A549 (cell line): ENCODE measurements at regions not wholly inside any gene's neighbourhood (a gene's known extent, or its start where the extent isn't known, plus 50 kb on each side); places are given as distances from the start of the nearest gene placed in this dataset.
"Not testable (repeated sequence)": the region's sequence is repeated elsewhere in the genome, so short reads cannot be mapped to it uniquely, and the experiment has no call there.

ENCODE experiments used
- CHD2 ChIP-seq: fragments of 150-350 bp; IDR thresholded peaks from 2 replicates; pipeline ENCODE4 v1.6.1; 2014; ENCODE audit warnings: low read length; ENCODE audit not compliant: partially characterized antibody
- FOSB ChIP-seq: fragments of 250-450 bp; sonication (Bioruptor Pico); IDR thresholded peaks from 2 replicates; pipeline ENCODE4 v1.5.0; 2020; ENCODE audit warnings: mild to moderate bottlenecking, moderate library complexity
- MAZ ChIP-seq: fragments of 150-350 bp; IDR thresholded peaks from 2 replicates; pipeline ENCODE4 v1.6.1; 2014; ENCODE audit warnings: antibody characterized with exemption, low read depth, low read length, borderline replicate concordance
- NR3C1 ChIP-seq: fragments of >200 bp; sonication (Bioruptor Twin); formaldehyde crosslinking; IDR thresholded peaks from 3 replicates; pipeline ENCODE4 v1.6.1; 2017
- POLR2A ChIP-seq: IDR thresholded peaks from 2 replicates; pipeline ENCODE4 v1.6.1; 2012; ENCODE audit warnings: mild to moderate bottlenecking, low read length
- POLR2AphosphoS2 ChIP-seq: conservative IDR thresholded peaks from 2 replicates; pipeline ENCODE4 v1.6.1; 2012; ENCODE audit warnings: low read length, improper control_type of control experiment, inconsistent platforms
- RFX5 ChIP-seq: fragments of 450-650 bp; IDR thresholded peaks from 2 replicates; pipeline ENCODE4 v1.7.1; 2014; ENCODE audit warnings: antibody characterized with exemption, mild to moderate bottlenecking, moderate library complexity
- RNF2 ChIP-seq: fragments of 200-600 bp; sonication (generic); IDR thresholded peaks from 2 replicates; pipeline ENCODE4 v1.6.1; 2016; ENCODE audit warnings: low read depth, mild to moderate bottlenecking, antibody characterized with exemption, moderate library complexity, borderline replicate concordance
- ZC3H11A ChIP-seq: fragments of 450-650 bp; IDR thresholded peaks from 2 replicates; pipeline ENCODE4 v1.6.1; 2014; ENCODE audit warnings: antibody characterized with exemption, mild to moderate bottlenecking
- TF ChIP-seq, protein P1 (sequence below): fragments of >200 bp; sonication (Bioruptor Twin); formaldehyde crosslinking; IDR thresholded peaks from 3 replicates; pipeline ENCODE4 v1.5.1; 2016
- TF ChIP-seq, protein P2 (sequence below): fragments of 250-450 bp; sonication (Bioruptor Pico); IDR thresholded peaks from 2 replicates; pipeline ENCODE4 v1.5.0; 2021; ENCODE audit warnings: mild to moderate bottlenecking, moderate library complexity, borderline replicate concordance
- TF ChIP-seq, protein P3 (sequence below): fragments of 200-600 bp; sonication (generic); IDR thresholded peaks from 2 replicates; pipeline ENCODE4 v1.6.1; 2016; ENCODE audit warnings: antibody characterized with exemption, mild to moderate bottlenecking, moderate library complexity
- TF ChIP-seq, protein P4 (sequence below): IDR thresholded peaks from 2 replicates; pipeline ENCODE4 v1.6.1; 2012

DNA sequence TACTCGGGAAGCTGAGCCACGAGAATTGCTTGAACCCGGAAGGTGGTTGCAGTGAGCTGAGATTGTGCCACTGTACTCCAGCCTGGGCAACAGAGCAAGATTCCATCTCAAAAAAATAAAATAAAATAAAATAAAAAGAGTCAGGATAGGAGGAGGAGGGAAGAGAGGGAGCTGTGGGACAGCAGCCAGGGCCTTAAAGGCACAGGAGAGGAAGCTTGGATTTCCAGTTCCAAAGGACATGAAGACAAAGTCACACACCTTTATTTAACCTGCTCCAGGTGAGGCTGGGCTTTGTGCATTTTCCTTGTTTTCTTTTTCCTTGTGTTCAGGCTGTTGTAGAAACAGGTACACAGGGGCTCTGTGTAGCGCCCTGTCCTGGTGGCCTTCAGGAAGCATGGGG lies 138.2 kb upstream of the HMX1 start:
- TF ChIP-seq, protein P1, sequence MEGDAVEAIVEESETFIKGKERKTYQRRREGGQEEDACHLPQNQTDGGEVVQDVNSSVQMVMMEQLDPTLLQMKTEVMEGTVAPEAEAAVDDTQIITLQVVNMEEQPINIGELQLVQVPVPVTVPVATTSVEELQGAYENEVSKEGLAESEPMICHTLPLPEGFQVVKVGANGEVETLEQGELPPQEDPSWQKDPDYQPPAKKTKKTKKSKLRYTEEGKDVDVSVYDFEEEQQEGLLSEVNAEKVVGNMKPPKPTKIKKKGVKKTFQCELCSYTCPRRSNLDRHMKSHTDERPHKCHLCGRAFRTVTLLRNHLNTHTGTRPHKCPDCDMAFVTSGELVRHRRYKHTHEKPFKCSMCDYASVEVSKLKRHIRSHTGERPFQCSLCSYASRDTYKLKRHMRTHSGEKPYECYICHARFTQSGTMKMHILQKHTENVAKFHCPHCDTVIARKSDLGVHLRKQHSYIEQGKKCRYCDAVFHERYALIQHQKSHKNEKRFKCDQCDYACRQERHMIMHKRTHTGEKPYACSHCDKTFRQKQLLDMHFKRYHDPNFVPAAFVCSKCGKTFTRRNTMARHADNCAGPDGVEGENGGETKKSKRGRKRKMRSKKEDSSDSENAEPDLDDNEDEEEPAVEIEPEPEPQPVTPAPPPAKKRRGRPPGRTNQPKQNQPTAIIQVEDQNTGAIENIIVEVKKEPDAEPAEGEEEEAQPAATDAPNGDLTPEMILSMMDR: not testable (repeated sequence)
- TF ChIP-seq ZC3H11A; FOSB (CRISPR knock-in tag); NR3C1; CHD2; MAZ; POLR2A; RNF2; RFX5; POLR2AphosphoS2: not testable (repeated sequence)
- TF ChIP-seq, protein P2, sequence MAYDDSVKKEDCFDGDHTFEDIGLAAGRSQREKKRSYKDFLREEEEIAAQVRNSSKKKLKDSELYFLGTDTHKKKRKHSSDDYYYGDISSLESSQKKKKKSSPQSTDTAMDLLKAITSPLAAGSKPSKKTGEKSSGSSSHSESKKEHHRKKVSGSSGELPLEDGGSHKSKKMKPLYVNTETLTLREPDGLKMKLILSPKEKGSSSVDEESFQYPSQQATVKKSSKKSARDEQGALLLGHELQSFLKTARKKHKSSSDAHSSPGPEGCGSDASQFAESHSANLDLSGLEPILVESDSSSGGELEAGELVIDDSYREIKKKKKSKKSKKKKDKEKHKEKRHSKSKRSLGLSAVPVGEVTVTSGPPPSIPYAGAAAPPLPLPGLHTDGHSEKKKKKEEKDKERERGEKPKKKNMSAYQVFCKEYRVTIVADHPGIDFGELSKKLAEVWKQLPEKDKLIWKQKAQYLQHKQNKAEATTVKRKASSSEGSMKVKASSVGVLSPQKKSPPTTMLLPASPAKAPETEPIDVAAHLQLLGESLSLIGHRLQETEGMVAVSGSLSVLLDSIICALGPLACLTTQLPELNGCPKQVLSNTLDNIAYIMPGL (CRISPR knock-in tag): not testable (repeated sequence)
- TF ChIP-seq, protein P3, sequence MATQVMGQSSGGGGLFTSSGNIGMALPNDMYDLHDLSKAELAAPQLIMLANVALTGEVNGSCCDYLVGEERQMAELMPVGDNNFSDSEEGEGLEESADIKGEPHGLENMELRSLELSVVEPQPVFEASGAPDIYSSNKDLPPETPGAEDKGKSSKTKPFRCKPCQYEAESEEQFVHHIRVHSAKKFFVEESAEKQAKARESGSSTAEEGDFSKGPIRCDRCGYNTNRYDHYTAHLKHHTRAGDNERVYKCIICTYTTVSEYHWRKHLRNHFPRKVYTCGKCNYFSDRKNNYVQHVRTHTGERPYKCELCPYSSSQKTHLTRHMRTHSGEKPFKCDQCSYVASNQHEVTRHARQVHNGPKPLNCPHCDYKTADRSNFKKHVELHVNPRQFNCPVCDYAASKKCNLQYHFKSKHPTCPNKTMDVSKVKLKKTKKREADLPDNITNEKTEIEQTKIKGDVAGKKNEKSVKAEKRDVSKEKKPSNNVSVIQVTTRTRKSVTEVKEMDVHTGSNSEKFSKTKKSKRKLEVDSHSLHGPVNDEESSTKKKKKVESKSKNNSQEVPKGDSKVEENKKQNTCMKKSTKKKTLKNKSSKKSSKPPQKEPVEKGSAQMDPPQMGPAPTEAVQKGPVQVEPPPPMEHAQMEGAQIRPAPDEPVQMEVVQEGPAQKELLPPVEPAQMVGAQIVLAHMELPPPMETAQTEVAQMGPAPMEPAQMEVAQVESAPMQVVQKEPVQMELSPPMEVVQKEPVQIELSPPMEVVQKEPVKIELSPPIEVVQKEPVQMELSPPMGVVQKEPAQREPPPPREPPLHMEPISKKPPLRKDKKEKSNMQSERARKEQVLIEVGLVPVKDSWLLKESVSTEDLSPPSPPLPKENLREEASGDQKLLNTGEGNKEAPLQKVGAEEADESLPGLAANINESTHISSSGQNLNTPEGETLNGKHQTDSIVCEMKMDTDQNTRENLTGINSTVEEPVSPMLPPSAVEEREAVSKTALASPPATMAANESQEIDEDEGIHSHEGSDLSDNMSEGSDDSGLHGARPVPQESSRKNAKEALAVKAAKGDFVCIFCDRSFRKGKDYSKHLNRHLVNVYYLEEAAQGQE: not testable (repeated sequence)
- TF ChIP-seq, protein P4, sequence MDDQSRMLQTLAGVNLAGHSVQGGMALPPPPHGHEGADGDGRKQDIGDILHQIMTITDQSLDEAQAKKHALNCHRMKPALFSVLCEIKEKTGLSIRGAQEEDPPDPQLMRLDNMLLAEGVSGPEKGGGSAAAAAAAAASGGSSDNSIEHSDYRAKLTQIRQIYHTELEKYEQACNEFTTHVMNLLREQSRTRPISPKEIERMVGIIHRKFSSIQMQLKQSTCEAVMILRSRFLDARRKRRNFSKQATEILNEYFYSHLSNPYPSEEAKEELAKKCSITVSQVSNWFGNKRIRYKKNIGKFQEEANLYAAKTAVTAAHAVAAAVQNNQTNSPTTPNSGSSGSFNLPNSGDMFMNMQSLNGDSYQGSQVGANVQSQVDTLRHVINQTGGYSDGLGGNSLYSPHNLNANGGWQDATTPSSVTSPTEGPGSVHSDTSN: not testable (repeated sequence)
